Sigmoid colon (tissue), 4 donors: ENCODE measurements at regions not wholly inside any gene's neighbourhood (a gene's known extent, or its start where the extent isn't known, plus 50 kb on each side); places are given as distances from the start of the nearest gene placed in this dataset.

ENCODE experiments used
- EP300 ChIP-seq, 4 donors: sonication (generic); formaldehyde crosslinking; IDR thresholded peaks; one replicate each; pipeline ENCODE4 v1.6.1; 2017; ENCODE audit warnings: antibody characterized with exemption in 4 of 4
- POLR2A ChIP-seq, 2 donors: fragments of 450-650 bp; IDR thresholded peaks; one replicate each; pipeline ENCODE4 v1.6.1; 2016; ENCODE audit warnings: antibody characterized with exemption in 2 of 2, mild to moderate bottlenecking in 2 of 2, moderate library complexity in 2 of 2
- POLR2AphosphoS5 ChIP-seq, 4 donors: sonication (generic); formaldehyde crosslinking; IDR thresholded peaks; one replicate each; pipeline ENCODE4 v1.6.1; 2017; ENCODE audit warnings: antibody characterized with exemption in 4 of 4
- TF ChIP-seq, protein P1 (sequence below), 4 experiments: fragments of 450-650 bp in 3 of 4; fragments of 200-600 bp in 1 of 4; IDR thresholded peaks; one replicate each; pipeline ENCODE4 v1.5.1; 2016 to 2019; ENCODE audit warnings: antibody characterized with exemption in 4 of 4, mild to moderate bottlenecking in 3 of 4, moderate library complexity in 2 of 4

DNA sequence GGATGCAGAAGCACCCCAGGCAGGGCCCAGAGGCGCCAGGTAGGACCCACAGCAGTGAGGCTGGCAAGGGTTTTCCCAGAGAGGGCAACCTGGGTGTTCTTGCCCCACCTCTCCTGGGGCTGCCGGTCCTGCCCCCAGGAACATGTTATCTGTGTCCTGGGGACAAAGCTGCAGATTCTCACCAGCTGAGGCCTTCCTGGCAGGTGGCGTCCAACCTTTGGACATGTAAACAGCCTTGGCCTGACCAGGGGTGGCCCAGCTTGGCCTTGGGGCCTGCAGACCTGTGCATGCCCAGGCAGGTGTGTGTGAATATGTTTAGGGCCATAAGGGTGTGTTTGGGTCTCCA, 101.8 kb upstream of the LARP1 start:
- TF ChIP-seq, protein P1, sequence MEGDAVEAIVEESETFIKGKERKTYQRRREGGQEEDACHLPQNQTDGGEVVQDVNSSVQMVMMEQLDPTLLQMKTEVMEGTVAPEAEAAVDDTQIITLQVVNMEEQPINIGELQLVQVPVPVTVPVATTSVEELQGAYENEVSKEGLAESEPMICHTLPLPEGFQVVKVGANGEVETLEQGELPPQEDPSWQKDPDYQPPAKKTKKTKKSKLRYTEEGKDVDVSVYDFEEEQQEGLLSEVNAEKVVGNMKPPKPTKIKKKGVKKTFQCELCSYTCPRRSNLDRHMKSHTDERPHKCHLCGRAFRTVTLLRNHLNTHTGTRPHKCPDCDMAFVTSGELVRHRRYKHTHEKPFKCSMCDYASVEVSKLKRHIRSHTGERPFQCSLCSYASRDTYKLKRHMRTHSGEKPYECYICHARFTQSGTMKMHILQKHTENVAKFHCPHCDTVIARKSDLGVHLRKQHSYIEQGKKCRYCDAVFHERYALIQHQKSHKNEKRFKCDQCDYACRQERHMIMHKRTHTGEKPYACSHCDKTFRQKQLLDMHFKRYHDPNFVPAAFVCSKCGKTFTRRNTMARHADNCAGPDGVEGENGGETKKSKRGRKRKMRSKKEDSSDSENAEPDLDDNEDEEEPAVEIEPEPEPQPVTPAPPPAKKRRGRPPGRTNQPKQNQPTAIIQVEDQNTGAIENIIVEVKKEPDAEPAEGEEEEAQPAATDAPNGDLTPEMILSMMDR (IDR thresholded peaks at IDR 0.05), result no peak
- TF ChIP-seq POLR2A (IDR thresholded peaks at IDR 0.05) (no peak), POLR2AphosphoS5 (IDR thresholded peaks at IDR 0.05) (no peak), EP300 (IDR thresholded peaks at IDR 0.05) (no peak)
